AG04449 (cell line): ENCODE measurements at regions not wholly inside any gene's neighbourhood (a gene's known extent, or its start where the extent isn't known, plus 50 kb on each side); places are given as distances from the start of the nearest gene placed in this dataset.

Experiments used
- CTCF ChIA-PET: fragments of 350-600 bp; formaldehyde crosslinking; extraction: SDS; loops from one replicate; lab custom pipeline; 2021; ENCODE audit warnings: antibody characterized with exemption; lab: Yijun Ruan, JAX
- POLR2A ChIA-PET: fragments of 400-600, 350-600 bp; formaldehyde crosslinking; extraction: SDS; loops from one replicate; lab custom pipeline; 2020; ENCODE audit warnings: antibody characterized with exemption, inconsistent platforms; lab: Yijun Ruan, JAX
- DNase-seq: peaks from one replicate; pipeline ENCODE4 v3.0.0-alpha.2; 2010; ENCODE audit warnings: low read depth, low spot score
- H3K4me3 ChIP-seq: 2 replicates; pipeline ENCODE4 v1.5.1; 2011; ENCODE audit warnings: low read depth, mild to moderate bottlenecking, control low read depth, low read length
- CTCF ChIP-seq: IDR thresholded peaks from one replicate; pipeline ENCODE4 v1.5.1; 2011; ENCODE audit warnings: mild to moderate bottlenecking, moderate library complexity, low read length, control low read depth, inconsistent platforms; ENCODE audit not compliant: insufficient read depth; ENCODE audit errors: missing control alignments

DNA sequence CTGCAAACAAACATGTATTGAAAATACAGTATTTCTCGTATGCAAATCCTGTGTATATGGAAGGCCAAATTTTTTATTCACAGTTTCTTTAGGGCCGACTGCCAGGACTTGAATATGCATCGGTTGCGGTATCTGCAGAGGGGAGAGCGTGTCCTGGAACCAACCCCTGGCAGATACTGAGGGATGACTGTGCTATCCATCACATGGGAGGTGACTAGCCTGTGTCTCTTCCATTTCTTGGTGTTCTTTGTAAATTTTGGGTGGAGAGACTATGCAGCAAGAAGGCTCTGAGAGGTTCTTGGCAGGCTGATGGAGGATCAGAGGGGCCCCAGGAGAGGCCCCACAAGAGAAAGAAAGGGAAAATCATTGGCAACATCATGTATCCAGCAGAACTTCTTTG, 384.3 kb downstream of the YTHDC2 start:
- POLR2A ChIA-PET: no interaction called here
- no peak for DNase-seq
- no peak for TF ChIP-seq CTCF
- CTCF ChIA-PET: no interaction called here
- no peak overlapping the region for H3K4me3 ChIP-seq

GRCh38 chr5:113900141-113900540, 386.6 kb downstream of the YTHDC2 start:
- POLR2A ChIA-PET: no interaction called here

GRCh38 chr5:113900816-113901215, 387.3 kb downstream of the YTHDC2 start:
- no peak for TF ChIP-seq CTCF
- CTCF ChIA-PET: no interaction called here
- POLR2A ChIA-PET: no interaction called here
- no peak overlapping the region for H3K4me3 ChIP-seq
- DNase-seq: no peak

More at GRCh38 chr5:113900141-113900540, 386.6 kb downstream of the YTHDC2 start:
- H3K4me3 ChIP-seq: no peak overlapping the region
- no peak for DNase-seq
- CTCF ChIA-PET: no interaction called here
- no peak for TF ChIP-seq CTCF

- no peak for DNase-seq
- POLR2A ChIA-PET: no interaction called here
- no peak overlapping the region for H3K4me3 ChIP-seq
- no peak for TF ChIP-seq CTCF
- CTCF ChIA-PET: no interaction called here
Observed at GRCh38 chr5:113901718-113902117, 388.2 kb downstream of the YTHDC2 start.

- POLR2A ChIA-PET: no interaction called here
- CTCF ChIA-PET: no interaction called here
- no peak for TF ChIP-seq CTCF
- H3K4me3 ChIP-seq: no peak overlapping the region
- DNase-seq: no peak
Observed at GRCh38 chr5:113902917-113903660, 389.6 kb downstream of the YTHDC2 start.

DNA sequence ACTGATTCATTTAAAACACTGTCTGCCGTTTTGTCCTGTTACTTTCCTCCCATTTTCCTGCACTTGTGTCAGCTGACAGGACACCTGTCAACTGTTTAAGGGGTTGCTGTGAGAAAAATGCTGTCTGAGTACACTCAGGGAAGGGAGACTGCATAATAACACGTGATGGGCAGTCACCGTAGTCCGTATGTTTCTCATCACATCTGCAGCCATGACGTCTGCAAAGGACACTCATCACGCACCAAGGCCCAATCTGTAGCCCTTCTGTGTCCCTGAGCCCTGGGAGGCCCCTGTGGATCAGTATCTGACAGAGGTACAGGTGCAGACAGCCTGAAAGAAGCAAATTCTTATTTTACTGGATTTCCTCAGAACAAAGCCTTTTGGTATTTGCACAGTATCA, 396.3 kb downstream of the YTHDC2 start:
- TF ChIP-seq CTCF: no peak
- DNase-seq: no peak
- ChIA-PET POLR2A (no interaction called here), CTCF (no interaction called here)
- H3K4me3 ChIP-seq: no peak overlapping the region
